Hepatocyte (in vitro differentiated cells): ENCODE measurements at regions not wholly inside any gene's neighbourhood (a gene's known extent, or its start where the extent isn't known, plus 50 kb on each side); places are given as distances from the start of the nearest gene placed in this dataset.

Source experiments
- EZH2 ChIP-seq: fragments of 200-600 bp; sonication (generic); IDR thresholded peaks from 2 replicates; pipeline ENCODE4 v1.6.1; 2016; ENCODE audit warnings: antibody characterized with exemption, mild to moderate bottlenecking, borderline replicate concordance
- EZH2phosphoT487 ChIP-seq: fragments of 200-600 bp; sonication (generic); IDR thresholded peaks from one replicate; pipeline ENCODE4 v1.6.1; 2018; ENCODE audit warnings: antibody characterized with exemption, mild to moderate bottlenecking, low read depth, moderate library complexity; ENCODE audit not compliant: unreplicated experiment, severe bottlenecking
- TF ChIP-seq, protein P1 (sequence below): fragments of 200-600 bp; sonication (generic); IDR thresholded peaks from 2 replicates; pipeline ENCODE4 v1.5.1; 2016; ENCODE audit warnings: antibody characterized with exemption, mild to moderate bottlenecking; ENCODE audit not compliant: poor library complexity

DNA sequence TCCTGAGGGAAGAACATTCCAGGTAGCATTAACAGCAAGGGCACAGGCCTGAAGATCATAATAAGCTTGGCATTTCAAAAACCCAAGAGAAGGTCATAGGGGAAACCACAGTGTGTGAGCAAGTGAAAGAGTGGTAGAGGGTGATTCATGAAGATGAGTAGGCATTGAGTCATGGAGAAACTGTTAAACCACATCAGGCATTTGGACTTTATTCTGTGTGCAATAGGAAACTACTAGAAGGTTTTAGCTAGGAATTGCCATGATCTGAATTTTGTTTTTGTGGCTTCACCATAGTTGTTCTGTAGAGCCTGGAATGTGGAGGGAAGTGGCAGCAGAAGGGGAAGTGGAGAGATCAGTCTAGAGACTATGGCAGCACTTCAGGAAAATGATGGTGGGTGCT lies 359.0 kb upstream of the PTBP2 start:
- TF ChIP-seq, protein P1, sequence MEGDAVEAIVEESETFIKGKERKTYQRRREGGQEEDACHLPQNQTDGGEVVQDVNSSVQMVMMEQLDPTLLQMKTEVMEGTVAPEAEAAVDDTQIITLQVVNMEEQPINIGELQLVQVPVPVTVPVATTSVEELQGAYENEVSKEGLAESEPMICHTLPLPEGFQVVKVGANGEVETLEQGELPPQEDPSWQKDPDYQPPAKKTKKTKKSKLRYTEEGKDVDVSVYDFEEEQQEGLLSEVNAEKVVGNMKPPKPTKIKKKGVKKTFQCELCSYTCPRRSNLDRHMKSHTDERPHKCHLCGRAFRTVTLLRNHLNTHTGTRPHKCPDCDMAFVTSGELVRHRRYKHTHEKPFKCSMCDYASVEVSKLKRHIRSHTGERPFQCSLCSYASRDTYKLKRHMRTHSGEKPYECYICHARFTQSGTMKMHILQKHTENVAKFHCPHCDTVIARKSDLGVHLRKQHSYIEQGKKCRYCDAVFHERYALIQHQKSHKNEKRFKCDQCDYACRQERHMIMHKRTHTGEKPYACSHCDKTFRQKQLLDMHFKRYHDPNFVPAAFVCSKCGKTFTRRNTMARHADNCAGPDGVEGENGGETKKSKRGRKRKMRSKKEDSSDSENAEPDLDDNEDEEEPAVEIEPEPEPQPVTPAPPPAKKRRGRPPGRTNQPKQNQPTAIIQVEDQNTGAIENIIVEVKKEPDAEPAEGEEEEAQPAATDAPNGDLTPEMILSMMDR = no peak
- no peak for TF ChIP-seq EZH2
- no peak for TF ChIP-seq EZH2phosphoT487
